Fibroblast of villous mesenchyme (primary cell): ENCODE measurements at regions not wholly inside any gene's neighbourhood (a gene's known extent, or its start where the extent isn't known, plus 50 kb on each side); places are given as distances from the start of the nearest gene placed in this dataset.

Experiments used
- DNase-seq: peaks from one replicate; pipeline ENCODE4 v3.0.0-alpha.2; 2010; ENCODE audit warnings: low read depth
- H3K4me3 ChIP-seq: 2 replicates; pipeline ENCODE4 v1.5.1; 2011; ENCODE audit warnings: low read depth, mild to moderate bottlenecking, low read length
- TF ChIP-seq, protein P1 (sequence below): IDR thresholded peaks from 2 replicates; pipeline ENCODE4 v1.5.1; 2012; ENCODE audit warnings: low read depth, mild to moderate bottlenecking, low read length; ENCODE audit not compliant: insufficient read depth

DNA sequence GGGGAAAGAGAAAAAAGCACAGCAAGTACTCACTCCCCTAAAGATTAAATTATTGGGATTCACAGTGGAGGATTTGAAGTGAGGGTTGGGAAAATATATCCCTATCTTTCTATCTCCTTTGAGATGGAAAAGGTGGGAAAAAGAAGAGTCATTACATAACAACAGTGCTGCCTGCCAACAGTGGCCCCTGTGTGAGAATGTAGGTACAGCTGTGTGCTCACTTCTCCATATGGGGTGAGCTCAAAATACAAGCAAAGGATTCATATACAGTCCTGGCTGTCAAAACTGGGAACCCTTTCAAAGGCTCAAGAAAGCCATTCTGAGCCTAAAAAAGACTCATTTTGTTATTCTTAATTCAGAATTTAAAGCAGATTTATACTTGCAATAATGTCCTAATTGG lies 458.5 kb downstream of the GPAM start:
- DNase-seq = no peak
- TF ChIP-seq, protein P1, sequence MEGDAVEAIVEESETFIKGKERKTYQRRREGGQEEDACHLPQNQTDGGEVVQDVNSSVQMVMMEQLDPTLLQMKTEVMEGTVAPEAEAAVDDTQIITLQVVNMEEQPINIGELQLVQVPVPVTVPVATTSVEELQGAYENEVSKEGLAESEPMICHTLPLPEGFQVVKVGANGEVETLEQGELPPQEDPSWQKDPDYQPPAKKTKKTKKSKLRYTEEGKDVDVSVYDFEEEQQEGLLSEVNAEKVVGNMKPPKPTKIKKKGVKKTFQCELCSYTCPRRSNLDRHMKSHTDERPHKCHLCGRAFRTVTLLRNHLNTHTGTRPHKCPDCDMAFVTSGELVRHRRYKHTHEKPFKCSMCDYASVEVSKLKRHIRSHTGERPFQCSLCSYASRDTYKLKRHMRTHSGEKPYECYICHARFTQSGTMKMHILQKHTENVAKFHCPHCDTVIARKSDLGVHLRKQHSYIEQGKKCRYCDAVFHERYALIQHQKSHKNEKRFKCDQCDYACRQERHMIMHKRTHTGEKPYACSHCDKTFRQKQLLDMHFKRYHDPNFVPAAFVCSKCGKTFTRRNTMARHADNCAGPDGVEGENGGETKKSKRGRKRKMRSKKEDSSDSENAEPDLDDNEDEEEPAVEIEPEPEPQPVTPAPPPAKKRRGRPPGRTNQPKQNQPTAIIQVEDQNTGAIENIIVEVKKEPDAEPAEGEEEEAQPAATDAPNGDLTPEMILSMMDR = no peak
- no peak overlapping the region for H3K4me3 ChIP-seq

DNA sequence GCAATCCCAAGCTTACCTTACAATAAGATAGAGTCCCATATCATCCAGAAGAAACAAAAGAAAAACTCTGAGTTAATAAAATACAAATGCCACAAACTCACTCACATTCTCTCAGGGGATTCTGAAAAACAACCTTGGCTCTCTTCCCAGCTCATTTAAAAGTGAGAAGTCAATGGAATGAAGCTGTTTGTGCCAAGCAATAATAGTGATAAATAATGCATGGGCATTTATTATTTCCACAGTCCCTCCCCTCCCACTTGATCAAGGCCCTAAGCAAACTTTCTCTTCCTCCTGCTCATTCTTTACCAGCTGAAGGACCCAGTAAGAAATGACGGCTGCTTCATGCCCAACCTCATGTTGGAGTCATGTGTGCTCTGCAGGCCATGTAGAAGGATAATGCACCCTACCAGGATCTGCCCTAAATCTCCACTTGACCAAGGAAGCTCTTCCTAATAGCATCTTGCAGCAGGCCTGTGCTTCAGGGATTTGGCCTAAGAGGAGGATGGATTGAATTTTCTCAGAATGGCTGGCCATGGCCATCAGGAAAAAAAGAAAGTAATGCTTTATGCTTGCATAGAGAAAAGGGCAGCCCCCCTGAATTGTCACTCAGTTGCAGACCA lies 451.3 kb downstream of the GPAM start:
- TF ChIP-seq, protein P1 = no peak
- no peak overlapping the region for H3K4me3 ChIP-seq
- no peak for DNase-seq

DNA sequence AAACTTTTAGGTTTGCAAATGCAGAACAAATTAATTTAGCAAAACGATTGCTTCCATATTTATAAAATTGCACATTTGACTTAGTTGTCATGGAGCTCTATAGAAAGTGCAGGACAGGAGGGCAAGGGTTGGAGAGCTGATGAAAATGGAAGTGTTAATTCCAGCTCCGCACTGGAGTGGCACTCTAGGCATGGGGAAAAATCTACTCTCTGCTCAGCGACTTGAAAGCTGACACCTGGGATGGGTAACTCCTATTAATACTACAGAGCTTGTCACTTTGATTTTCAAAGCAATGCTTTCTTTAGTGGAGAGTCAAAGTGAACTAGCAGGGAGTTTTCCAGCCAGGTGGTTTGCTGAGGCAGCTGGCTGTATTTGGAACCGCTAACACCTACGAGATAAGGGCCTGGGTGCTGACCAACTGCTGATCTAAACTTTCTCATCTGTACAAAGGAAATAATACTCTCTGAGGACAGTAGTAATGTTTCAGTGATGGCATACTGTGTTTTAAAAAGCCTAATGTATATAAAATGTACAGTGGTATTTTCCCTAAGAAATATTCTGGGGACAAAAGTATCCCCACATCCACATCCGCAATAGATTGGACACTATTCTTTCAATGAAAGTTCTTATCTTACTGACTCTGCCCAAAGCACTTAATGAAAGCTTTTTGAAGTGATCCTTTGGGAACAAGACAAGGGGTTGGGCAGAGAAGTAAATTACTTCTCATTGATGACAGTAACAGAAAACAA lies 444.3 kb downstream of the GPAM start:
- H3K4me3 ChIP-seq = no peak overlapping the region
- TF ChIP-seq, protein P1 = no peak
- no peak for DNase-seq

DNA sequence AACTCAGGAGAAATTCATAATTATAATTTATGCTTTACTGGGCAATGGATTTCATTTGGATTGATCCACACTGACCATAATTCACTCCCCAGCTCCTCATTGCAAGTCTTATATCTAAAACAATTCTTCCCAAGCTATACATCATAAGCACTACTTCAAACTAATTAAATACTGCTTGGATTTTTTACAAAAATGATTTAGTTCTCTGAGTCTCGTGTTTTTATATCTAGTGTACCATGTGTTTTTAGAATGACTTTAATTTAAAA lies 443.8 kb downstream of the GPAM start:
- H3K4me3 ChIP-seq = no peak overlapping the region
- no peak for DNase-seq
- TF ChIP-seq, protein P1 = no peak

DNA sequence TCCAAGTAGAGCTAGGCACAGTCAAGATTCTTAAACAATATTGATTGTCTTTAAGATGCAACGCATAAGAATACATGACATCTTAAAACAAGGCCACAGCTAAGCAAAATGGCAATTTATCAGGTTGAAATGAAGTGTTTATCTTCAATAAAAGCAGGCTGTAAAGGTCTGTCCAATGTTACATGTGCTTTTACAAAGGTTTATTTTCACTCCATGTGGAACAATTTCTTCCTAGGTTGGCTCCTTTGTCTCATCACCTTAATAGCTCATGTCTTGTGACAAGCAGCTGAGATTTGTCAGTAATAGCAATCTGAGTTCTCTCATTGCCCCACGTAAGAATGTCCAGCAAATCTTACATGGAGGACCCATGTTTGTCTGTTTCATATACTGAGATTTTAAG lies 437.6 kb downstream of the GPAM start:
- H3K4me3 ChIP-seq = no peak overlapping the region
- no peak for DNase-seq
- TF ChIP-seq, protein P1 = no peak

DNA sequence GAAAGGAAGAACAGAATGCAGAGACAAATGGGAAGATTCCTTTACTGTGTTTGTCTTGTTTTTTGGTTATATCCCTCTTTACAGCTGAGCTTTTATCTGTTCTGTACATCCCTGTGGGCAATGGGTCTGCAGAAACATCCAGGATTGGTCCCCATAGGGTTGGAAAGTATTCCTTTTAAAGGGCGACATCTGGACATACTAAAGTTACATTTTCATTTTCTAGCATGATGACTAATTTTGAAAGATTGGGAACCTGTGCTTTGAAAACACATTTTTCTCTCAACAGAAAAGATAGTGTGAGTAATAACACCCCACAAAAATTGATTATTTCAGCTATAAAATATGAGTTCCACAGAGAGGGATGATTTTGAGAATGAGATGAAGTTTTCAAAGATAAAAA lies 435.8 kb downstream of the GPAM start:
- no peak overlapping the region for H3K4me3 ChIP-seq
- TF ChIP-seq, protein P1 = no peak
- no peak for DNase-seq

DNA sequence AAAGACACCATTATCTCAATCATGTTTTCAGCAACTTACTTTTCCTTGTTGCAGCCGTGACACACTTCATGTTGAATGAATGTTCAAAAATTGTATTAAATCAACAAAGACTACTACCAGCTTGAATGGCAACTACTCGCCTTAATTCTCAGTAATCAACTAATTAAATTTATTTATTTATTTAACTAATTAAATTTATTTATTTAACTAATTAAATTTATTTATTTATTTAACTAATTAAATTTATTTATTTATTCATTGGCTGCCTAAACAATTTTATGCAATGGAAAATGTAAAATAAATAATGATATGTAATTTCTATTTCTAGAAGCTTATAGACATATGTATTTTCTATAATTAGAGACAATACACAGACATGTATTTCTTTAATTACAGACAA lies 435.4 kb downstream of the GPAM start:
- TF ChIP-seq, protein P1 = no peak
- DNase-seq = no peak
- no peak overlapping the region for H3K4me3 ChIP-seq
